ENCODE measurements at regions not wholly inside any gene's neighbourhood (a gene's known extent, or its start where the extent isn't known, plus 50 kb on each side); places are given as distances from the start of the nearest gene placed in this dataset.
A peak's percentile ranks its signal among the peaks of the same experiment; 100 is the strongest.
"Not testable (repeated sequence)": the region's sequence is repeated elsewhere in the genome, so short reads cannot be mapped to it uniquely, and the experiment has no call there.

- 80 to 85% methylated on average over 6 of the region's 6 CpGs for WGBS, 2 donors
- no peak for DNase-seq
- no peaks in the 10 kb centered on the region for H3K27me3 ChIP-seq
- H3K36me3 ChIP-seq (ENCODE audit: low read depth, missing control alignments): no peaks in the 10 kb centered on the region
- H3K27ac ChIP-seq: no peak overlapping the region
- no peaks in the 10 kb centered on the region for H3K9me3 ChIP-seq
- H3K4me1 ChIP-seq: no peaks in the 10 kb centered on the region
- TF ChIP-seq CTCF (IDR thresholded peaks at IDR 0.05) (no peak), POLR2A (IDR thresholded peaks at IDR 0.05) (no peak)
- intact Hi-C loops (cut with DNase I; ENCODE audit: low total_unique reads): no loop called here
- no peak overlapping the region for H3K4me3 ChIP-seq
These were observed 864.0 kb downstream of the TMEM121 start for GRCh38 chr14:106390401-106390800.

GRCh38 chr14:106390947-106391346 is 864.6 kb downstream of the TMEM121 start:
- H3K27me3 ChIP-seq: no peaks in the 10 kb centered on the region
- H3K4me1 ChIP-seq: no peaks in the 10 kb centered on the region
- 82 to 84% methylated on average over 6 of the region's 6 CpGs for WGBS, 2 donors
- no peaks in the 10 kb centered on the region for H3K9me3 ChIP-seq
- H3K27ac ChIP-seq: no peak overlapping the region
- intact Hi-C loops (cut with DNase I; ENCODE audit: low total_unique reads): no loop called here
- no peak overlapping the region for H3K4me3 ChIP-seq
- TF ChIP-seq POLR2A (IDR thresholded peaks at IDR 0.05) (no peak), CTCF (IDR thresholded peaks at IDR 0.05) (no peak)
- no peaks in the 10 kb centered on the region for H3K36me3 ChIP-seq (ENCODE audit: low read depth, missing control alignments)
- no peak for DNase-seq

- Histone ChIP-seq H3K4me1 (no peaks in the 10 kb centered on the region), H3K9me3 (no peaks in the 10 kb centered on the region), H3K36me3 (ENCODE audit: low read depth, missing control alignments) (no peaks in the 10 kb centered on the region), H3K27ac (no peak overlapping the region), H3K27me3 (no peaks in the 10 kb centered on the region), H3K4me3 (no peak overlapping the region)
- WGBS, 2 donors: 66% methylated on average over 2 of the region's 2 CpGs
- no peak for DNase-seq
- intact Hi-C loops (cut with DNase I; ENCODE audit: low total_unique reads): no loop called here
- TF ChIP-seq CTCF (IDR thresholded peaks at IDR 0.05) (no peak), POLR2A (IDR thresholded peaks at IDR 0.05) (no peak)
These were observed 867.4 kb downstream of the TMEM121 start for GRCh38 chr14:106393742-106394141.

GRCh38 chr14:106395456-106396050 is 869.2 kb downstream of the TMEM121 start:
- Histone ChIP-seq H3K27ac (no peak overlapping the region), H3K4me1 (no peaks in the 10 kb centered on the region), H3K9me3 (no peaks in the 10 kb centered on the region), H3K36me3 (ENCODE audit: low read depth, missing control alignments) (no peaks in the 10 kb centered on the region), H3K4me3 (no peak overlapping the region), H3K27me3 (no peaks in the 10 kb centered on the region)
- DNase-seq: no peak
- intact Hi-C loops (cut with DNase I; ENCODE audit: low total_unique reads): no loop called here
- TF ChIP-seq POLR2A (IDR thresholded peaks at IDR 0.05): no peak
- TF ChIP-seq CTCF (IDR thresholded peaks at IDR 0.05): no peak
- WGBS, 2 donors: 69 to 70% methylated on average over 5 of the region's 5 CpGs

GRCh38 chr14:106396999-106397398 is 870.6 kb downstream of the TMEM121 start:
- intact Hi-C loops (cut with DNase I; ENCODE audit: low total_unique reads): no loop called here
- Histone ChIP-seq H3K4me3 (no peak overlapping the region), H3K9me3 (no peaks in the 10 kb centered on the region), H3K4me1 (no peaks in the 10 kb centered on the region), H3K27me3 (no peaks in the 10 kb centered on the region), H3K27ac (no peak overlapping the region), H3K36me3 (ENCODE audit: low read depth, missing control alignments) (no peaks in the 10 kb centered on the region)
- WGBS, 2 donors: 62 to 70% methylated on average over 4 of the region's 4 CpGs
- no peak for DNase-seq
- no peak for TF ChIP-seq POLR2A (IDR thresholded peaks at IDR 0.05)
- TF ChIP-seq CTCF (IDR thresholded peaks at IDR 0.05): no peak

GRCh38 chr14:106398931-106399331 is 872.5 kb downstream of the TMEM121 start:
- peak; percentile 30 for DNase-seq
- H3K36me3 ChIP-seq (ENCODE audit: low read depth, missing control alignments); H3K27me3 ChIP-seq; H3K27ac ChIP-seq; H3K9me3 ChIP-seq; intact Hi-C loops (cut with DNase I; ENCODE audit: low total_unique reads); H3K4me1 ChIP-seq: not testable (repeated sequence)
- H3K4me3 ChIP-seq: peak overlapping the region in 1 of 2 donors; percentile 26
- 54% methylated on average over 35 of the region's 42 CpGs; no CpG with 5 or more reads in 1 of the 2 donors for WGBS, 2 donors

GRCh38 chr14:106401316-106401715 is 874.9 kb downstream of the TMEM121 start:
- peak; percentile 22 for DNase-seq
- H3K36me3 ChIP-seq (ENCODE audit: low read depth, missing control alignments); H3K27me3 ChIP-seq; H3K9me3 ChIP-seq; H3K4me1 ChIP-seq; H3K27ac ChIP-seq; intact Hi-C loops (cut with DNase I; ENCODE audit: low total_unique reads): not testable (repeated sequence)
- peak overlapping the region in 1 of 2 donors; percentile 20 for H3K4me3 ChIP-seq
- 57% methylated on average over 5 to 46 of the region's 46 CpGs for WGBS, 2 donors

All from testis (tissue), 2 donors.